ENCODE measurements at regions not wholly inside any gene's neighbourhood (a gene's known extent, or its start where the extent isn't known, plus 50 kb on each side); places are given as distances from the start of the nearest gene placed in this dataset.

- DNase-seq (ENCODE audit: low read depth) = no peak
- TF ChIP-seq CTCF (IDR thresholded peaks at IDR 0.05; ENCODE audit: insufficient read depth, low read depth, low read length, missing control alignments) = no peak
- no peak overlapping the region for H3K4me3 ChIP-seq (ENCODE audit: low read depth, low read length)
Measured at GRCh38 chr16:11424118-11424460, 78.8 kb downstream of the RMI2 start.

- TF ChIP-seq CTCF (IDR thresholded peaks at IDR 0.05; ENCODE audit: insufficient read depth, low read depth, low read length, missing control alignments) = no peak
- no peak overlapping the region for H3K4me3 ChIP-seq (ENCODE audit: low read depth, low read length)
- DNase-seq (ENCODE audit: low read depth) = no peak
Measured at GRCh38 chr16:11425140-11425539, 79.9 kb downstream of the RMI2 start.

GRCh38 chr16:11428623-11428953, 83.3 kb downstream of the RMI2 start:
- no peak for TF ChIP-seq CTCF (IDR thresholded peaks at IDR 0.05; ENCODE audit: insufficient read depth, low read depth, low read length, missing control alignments)
- no peak for DNase-seq (ENCODE audit: low read depth)
- no peak overlapping the region for H3K4me3 ChIP-seq (ENCODE audit: low read depth, low read length)

- H3K4me3 ChIP-seq (ENCODE audit: low read depth, low read length) = no peak overlapping the region
- DNase-seq (ENCODE audit: low read depth) = no peak
- no peak for TF ChIP-seq CTCF (IDR thresholded peaks at IDR 0.05; ENCODE audit: insufficient read depth, low read depth, low read length, missing control alignments)
Measured at GRCh38 chr16:11429123-11429522, 83.9 kb downstream of the RMI2 start.

GRCh38 chr16:11429823-11430222, 84.6 kb downstream of the RMI2 start:
- no peak for TF ChIP-seq CTCF (IDR thresholded peaks at IDR 0.05; ENCODE audit: insufficient read depth, low read depth, low read length, missing control alignments)
- H3K4me3 ChIP-seq (ENCODE audit: low read depth, low read length) = no peak overlapping the region
- no peak for DNase-seq (ENCODE audit: low read depth)

- no peak for TF ChIP-seq CTCF (IDR thresholded peaks at IDR 0.05; ENCODE audit: insufficient read depth, low read depth, low read length, missing control alignments)
- no peak overlapping the region for H3K4me3 ChIP-seq (ENCODE audit: low read depth, low read length)
- no peak for DNase-seq (ENCODE audit: low read depth)
Measured at GRCh38 chr16:11430601-11431317, 85.5 kb downstream of the RMI2 start.

- no peak for DNase-seq (ENCODE audit: low read depth)
- H3K4me3 ChIP-seq (ENCODE audit: low read depth, low read length) = no peak overlapping the region
- TF ChIP-seq CTCF (IDR thresholded peaks at IDR 0.05; ENCODE audit: insufficient read depth, low read depth, low read length, missing control alignments) = no peak
Measured at GRCh38 chr16:11431915-11432465, 86.7 kb downstream of the RMI2 start.
